Mesendoderm (in vitro differentiated cells): ENCODE measurements at regions not wholly inside any gene's neighbourhood (a gene's known extent, or its start where the extent isn't known, plus 50 kb on each side); places are given as distances from the start of the nearest gene placed in this dataset.

Experiments
- DNase-seq: peaks from one replicate; pipeline ENCODE4 v3.0.0; 2013
- H2AK5ac ChIP-seq: 2 replicates; pipeline ENCODE4 v1.6.1; 2013; ENCODE audit warnings: low read length, inconsistent platforms
- H2BK120ac ChIP-seq: 2 replicates; pipeline ENCODE4 v1.6.1; 2013; ENCODE audit warnings: low read depth, mild to moderate bottlenecking, low read length, moderate library complexity, mixed read lengths
- H2BK15ac ChIP-seq: replicated peaks from 2 replicates; pipeline ENCODE4 v1.6.1; 2013; ENCODE audit warnings: low read depth, mild to moderate bottlenecking, moderate library complexity
- H2BK5ac ChIP-seq: 2 replicates; pipeline ENCODE4 v1.6.1; 2013; ENCODE audit warnings: low read length, inconsistent platforms
- H3K18ac ChIP-seq: 2 replicates; pipeline ENCODE4 v1.6.1; 2013; ENCODE audit warnings: mild to moderate bottlenecking, low read length, mixed read lengths
- H3K23ac ChIP-seq: one replicate; pipeline ENCODE4 v1.6.1; 2013; ENCODE audit warnings: low read length
- H3K27ac ChIP-seq: 2 replicates; pipeline ENCODE4 v1.5.1; 2013; ENCODE audit warnings: low read depth, mild to moderate bottlenecking, inconsistent platforms, low read length, moderate library complexity
- H3K27me3 ChIP-seq: 2 replicates; pipeline ENCODE4 v1.6.1; 2013; ENCODE audit warnings: low read length, control low read depth, mild to moderate bottlenecking, inconsistent platforms; ENCODE audit not compliant: insufficient read depth, poor library complexity
- H3K36me3 ChIP-seq: 2 replicates; pipeline ENCODE4 v1.6.1; 2013; ENCODE audit warnings: low read length, inconsistent platforms; ENCODE audit not compliant: control insufficient read depth, insufficient read depth
- H3K4ac ChIP-seq: one replicate; pipeline ENCODE4 v1.6.1; 2013; ENCODE audit warnings: low read depth, mild to moderate bottlenecking, low read length, moderate library complexity
- H3K4me1 ChIP-seq: 2 replicates; pipeline ENCODE4 v1.6.1; 2013; ENCODE audit warnings: low read depth, low read length, inconsistent platforms; ENCODE audit not compliant: control insufficient read depth
- H3K4me2 ChIP-seq: 2 replicates; pipeline ENCODE4 v1.6.1; 2013; ENCODE audit warnings: low read length
- H3K4me3 ChIP-seq: 2 replicates; pipeline ENCODE4 v1.5.1; 2013; ENCODE audit warnings: mild to moderate bottlenecking, low read length
- H3K56ac ChIP-seq: one replicate; pipeline ENCODE4 v1.6.1; 2013; ENCODE audit warnings: low read length
- H3K79me1 ChIP-seq: 2 replicates; pipeline ENCODE4 v1.6.1; 2013; ENCODE audit warnings: low read length, inconsistent platforms
- H3K79me2 ChIP-seq: 2 replicates; pipeline ENCODE4 v1.6.1; 2013; ENCODE audit warnings: mild to moderate bottlenecking, low read length; ENCODE audit not compliant: control insufficient read depth, insufficient read depth
- H3K9ac ChIP-seq: 2 replicates; pipeline ENCODE4 v1.6.1; 2013; ENCODE audit warnings: low read length, inconsistent platforms
- H4K5ac ChIP-seq: one replicate; pipeline ENCODE4 v1.6.1; 2013; ENCODE audit warnings: low read length
- H4K8ac ChIP-seq: one replicate; pipeline ENCODE4 v1.6.1; 2013; ENCODE audit warnings: low read depth, mild to moderate bottlenecking, control low read depth, low read length, moderate library complexity
- WGBS: extraction: QIAGEN DNeasy Blood & Tissue Kit; methylation state at CpG from one replicate; pipeline ENCODE4 v1.1.7; 2013; ENCODE audit warnings: low lambda C conversion rate, missing lambda C conversion rate; ENCODE audit not compliant: insufficient coverage; ENCODE audit errors: extremely low coverage; 5-methylcytosine and 5-hydroxymethylcytosine counted together

GRCh38 chr6:166097914-166098522 lies 69.6 kb downstream of the TBXT start:
- H4K5ac ChIP-seq = no peak overlapping the region
- no peak overlapping the region for H2BK15ac ChIP-seq
- no peaks in the 10 kb centered on the region for H3K79me1 ChIP-seq
- H3K79me2 ChIP-seq = no peaks in the 10 kb centered on the region
- no peak overlapping the region for H2BK120ac ChIP-seq
- no peak overlapping the region for H3K18ac ChIP-seq
- no peak overlapping the region for H3K56ac ChIP-seq
- no peak overlapping the region for H3K4ac ChIP-seq
- peak overlapping the region; percentile 27 for H3K4me2 ChIP-seq
- H4K8ac ChIP-seq = no peak overlapping the region
- no peaks in the 10 kb centered on the region for H3K4me1 ChIP-seq
- H2BK5ac ChIP-seq = no peak overlapping the region
- H3K9ac ChIP-seq = peak overlapping the region; percentile 53
- no peak overlapping the region for H2AK5ac ChIP-seq
- H3K36me3 ChIP-seq = no peaks in the 10 kb centered on the region
- no peak overlapping the region for H3K27ac ChIP-seq
- H3K4me3 ChIP-seq = no peak overlapping the region
- peak; percentile 88 for DNase-seq
- H3K23ac ChIP-seq = no peak overlapping the region
- no peaks in the 10 kb centered on the region for H3K27me3 ChIP-seq
- WGBS = no CpG with 5 or more reads among the region's 19 CpGs

GRCh38 chr6:166087852-166088251 lies 79.8 kb downstream of the TBXT start:
- WGBS = 100% methylated on average over 4 of the region's 5 CpGs

GRCh38 chr6:166087246-166087645 lies 80.4 kb downstream of the TBXT start:
- Histone ChIP-seq H3K79me1 (no peaks in the 10 kb centered on the region), H3K9ac (no peak overlapping the region), H2BK15ac (no peak overlapping the region), H2AK5ac (no peak overlapping the region), H3K27me3 (no peaks in the 10 kb centered on the region), H3K56ac (no peak overlapping the region), H3K4me1 (no peaks in the 10 kb centered on the region), H3K4ac (no peak overlapping the region), H3K27ac (no peak overlapping the region), H3K4me2 (no peak overlapping the region), H2BK120ac (no peak overlapping the region), H2BK5ac (no peak overlapping the region), H4K5ac (no peak overlapping the region), H4K8ac (no peak overlapping the region), H3K23ac (no peak overlapping the region), H3K79me2 (no peaks in the 10 kb centered on the region), H3K4me3 (no peak overlapping the region), H3K36me3 (no peaks in the 10 kb centered on the region), H3K18ac (no peak overlapping the region)
- no peak for DNase-seq
- WGBS = no CpG with 5 or more reads among the region's 7 CpGs

More at GRCh38 chr6:166087852-166088251, 79.8 kb downstream of the TBXT start:
- Histone ChIP-seq H2BK5ac (no peak overlapping the region), H3K79me2 (no peaks in the 10 kb centered on the region), H3K4ac (no peak overlapping the region), H2BK120ac (no peak overlapping the region), H2BK15ac (no peak overlapping the region), H3K23ac (no peak overlapping the region), H3K4me1 (no peaks in the 10 kb centered on the region), H3K79me1 (no peaks in the 10 kb centered on the region), H4K5ac (no peak overlapping the region), H2AK5ac (no peak overlapping the region), H3K9ac (no peak overlapping the region), H3K56ac (no peak overlapping the region), H3K18ac (no peak overlapping the region), H3K4me2 (no peak overlapping the region), H3K36me3 (no peaks in the 10 kb centered on the region), H3K4me3 (no peak overlapping the region), H4K8ac (no peak overlapping the region), H3K27ac (no peak overlapping the region), H3K27me3 (no peaks in the 10 kb centered on the region)
- no peak for DNase-seq

GRCh38 chr6:166085500-166085899 lies 82.2 kb downstream of the TBXT start:
- no peak overlapping the region for H3K23ac ChIP-seq
- no peak overlapping the region for H3K18ac ChIP-seq
- H4K5ac ChIP-seq = no peak overlapping the region
- H3K9ac ChIP-seq = no peak overlapping the region
- H2BK120ac ChIP-seq = no peak overlapping the region
- no CpG with 5 or more reads among the region's 2 CpGs for WGBS
- H3K79me1 ChIP-seq = no peaks in the 10 kb centered on the region
- no peak overlapping the region for H2AK5ac ChIP-seq
- no peak overlapping the region for H4K8ac ChIP-seq
- H2BK5ac ChIP-seq = no peak overlapping the region
- H3K27ac ChIP-seq = no peak overlapping the region
- H3K27me3 ChIP-seq = no peaks in the 10 kb centered on the region
- DNase-seq = no peak
- H2BK15ac ChIP-seq = no peak overlapping the region
- H3K4me2 ChIP-seq = no peak overlapping the region
- no peak overlapping the region for H3K4me3 ChIP-seq
- no peak overlapping the region for H3K4ac ChIP-seq
- H3K36me3 ChIP-seq = no peaks in the 10 kb centered on the region
- H3K56ac ChIP-seq = no peak overlapping the region
- no peaks in the 10 kb centered on the region for H3K4me1 ChIP-seq
- no peaks in the 10 kb centered on the region for H3K79me2 ChIP-seq

GRCh38 chr6:166084951-166085350 lies 82.7 kb downstream of the TBXT start:
- no peak overlapping the region for H3K9ac ChIP-seq
- H4K8ac ChIP-seq = no peak overlapping the region
- H3K18ac ChIP-seq = no peak overlapping the region
- H3K36me3 ChIP-seq = no peaks in the 10 kb centered on the region
- no peak overlapping the region for H3K23ac ChIP-seq
- WGBS = no CpG with 5 or more reads among the region's 2 CpGs
- H3K4me1 ChIP-seq = no peaks in the 10 kb centered on the region
- H3K27me3 ChIP-seq = no peaks in the 10 kb centered on the region
- no peak overlapping the region for H3K4me3 ChIP-seq
- no peak overlapping the region for H3K27ac ChIP-seq
- H4K5ac ChIP-seq = no peak overlapping the region
- H3K56ac ChIP-seq = no peak overlapping the region
- no peak overlapping the region for H3K4me2 ChIP-seq
- H3K79me1 ChIP-seq = no peaks in the 10 kb centered on the region
- no peak overlapping the region for H2AK5ac ChIP-seq
- H2BK5ac ChIP-seq = no peak overlapping the region
- H2BK15ac ChIP-seq = no peak overlapping the region
- DNase-seq = no peak
- H3K79me2 ChIP-seq = no peaks in the 10 kb centered on the region
- H3K4ac ChIP-seq = no peak overlapping the region
- no peak overlapping the region for H2BK120ac ChIP-seq

- no peak overlapping the region for H3K4ac ChIP-seq
- WGBS = no CpG with 5 or more reads among the region's 6 CpGs
- H3K9ac ChIP-seq = no peak overlapping the region
- H3K27ac ChIP-seq = no peak overlapping the region
- no peaks in the 10 kb centered on the region for H3K36me3 ChIP-seq
- DNase-seq = no peak
- H2BK5ac ChIP-seq = no peak overlapping the region
- H4K8ac ChIP-seq = no peak overlapping the region
- no peak overlapping the region for H3K4me3 ChIP-seq
- H3K27me3 ChIP-seq = no peaks in the 10 kb centered on the region
- no peak overlapping the region for H3K4me2 ChIP-seq
- H3K79me2 ChIP-seq = no peaks in the 10 kb centered on the region
- H2AK5ac ChIP-seq = no peak overlapping the region
- no peak overlapping the region for H2BK15ac ChIP-seq
- H3K56ac ChIP-seq = no peak overlapping the region
- no peaks in the 10 kb centered on the region for H3K4me1 ChIP-seq
- no peaks in the 10 kb centered on the region for H3K79me1 ChIP-seq
- H4K5ac ChIP-seq = no peak overlapping the region
- no peak overlapping the region for H2BK120ac ChIP-seq
- no peak overlapping the region for H3K23ac ChIP-seq
- no peak overlapping the region for H3K18ac ChIP-seq
Observed at GRCh38 chr6:166079841-166080240, 87.8 kb downstream of the TBXT start.
